Thymus (tissue), 11 donors: ENCODE measurements at regions not wholly inside any gene's neighbourhood (a gene's known extent, or its start where the extent isn't known, plus 50 kb on each side); places are given as distances from the start of the nearest gene placed in this dataset.

ENCODE experiments used
- DNase-seq, 9 donors: peaks; one replicate each; pipeline ENCODE4 v3.0.0-alpha.2; 2013; ENCODE audit warnings: low spot score in 9 of 9, low read depth in 6 of 9, missing footprints in 1 of 9
- H3K27ac ChIP-seq, 2 donors: one replicate each; pipeline ENCODE4 v1.5.1; 2013; ENCODE audit warnings: control low read depth in 1 of 2, low read depth in 1 of 2, low read length in 1 of 2, mild to moderate bottlenecking in 1 of 2, moderate library complexity in 1 of 2
- H3K27me3 ChIP-seq, 2 donors: one replicate each; pipeline ENCODE4 v1.5.1; 2013; ENCODE audit warnings: low read length in 1 of 2; ENCODE audit not compliant: control insufficient read depth in 2 of 2, insufficient read depth in 1 of 2
- H3K36me3 ChIP-seq, 2 donors: one replicate each; pipeline ENCODE4 v1.5.1; 2013; ENCODE audit warnings: low read length in 1 of 2, mild to moderate bottlenecking in 1 of 2, moderate library complexity in 1 of 2; ENCODE audit not compliant: control insufficient read depth in 2 of 2, insufficient read depth in 2 of 2
- H3K4me1 ChIP-seq, 2 donors: one replicate each; pipeline ENCODE4 v1.5.1; 2013; ENCODE audit warnings: low read length in 2 of 2; ENCODE audit not compliant: control insufficient read depth in 2 of 2, insufficient read depth in 2 of 2
- H3K4me3 ChIP-seq, 2 donors: one replicate each; pipeline ENCODE4 v1.5.1; 2013; ENCODE audit warnings: low read length in 2 of 2, control low read depth in 1 of 2, mild to moderate bottlenecking in 1 of 2
- H3K9me3 ChIP-seq, 2 donors: one replicate each; pipeline ENCODE4 v1.5.1; 2013; ENCODE audit warnings: low read length in 1 of 2, mild to moderate bottlenecking in 1 of 2; ENCODE audit not compliant: control insufficient read depth in 2 of 2, insufficient read depth in 1 of 2
- WGBS: extraction: QIAGEN DNeasy Blood & Tissue Kit; methylation state at CpG from one replicate; pipeline ENCODE4 v1.1.7; 2013; 5-methylcytosine and 5-hydroxymethylcytosine counted together
- donor health status: healthy.

DNA sequence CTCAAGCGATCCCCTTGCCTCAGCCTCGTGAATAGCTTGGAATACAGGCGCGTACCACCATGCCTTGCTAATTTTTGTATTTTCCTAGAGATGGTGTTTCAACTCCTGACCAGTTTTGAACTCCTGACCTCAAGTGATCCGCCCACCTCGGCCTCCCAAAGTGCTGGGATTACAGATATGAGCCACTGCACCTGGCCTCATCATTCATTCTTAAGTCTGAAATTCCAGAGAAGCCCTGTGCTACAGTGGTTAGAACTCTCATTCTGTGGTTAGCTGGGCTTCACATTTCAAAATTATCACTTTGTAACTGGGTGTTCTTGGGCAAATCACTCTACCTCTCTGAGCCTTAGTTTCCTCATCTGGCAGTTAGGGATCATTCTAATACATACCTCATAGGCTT lies 86.1 kb upstream of the POU3F1 start:
- Histone ChIP-seq H3K4me1 (no peaks in the 10 kb centered on the region), H3K27me3 (peaks cover 33 to 71% of the 10 kb centered on the region in 2 donors), H3K4me3 (no peak overlapping the region), H3K9me3 (no peaks in the 10 kb centered on the region), H3K36me3 (no peaks in the 10 kb centered on the region), H3K27ac (no peak overlapping the region)
- DNase-seq, result no peak
- WGBS, result 94% methylated on average over 6 of the region's 6 CpGs

DNA sequence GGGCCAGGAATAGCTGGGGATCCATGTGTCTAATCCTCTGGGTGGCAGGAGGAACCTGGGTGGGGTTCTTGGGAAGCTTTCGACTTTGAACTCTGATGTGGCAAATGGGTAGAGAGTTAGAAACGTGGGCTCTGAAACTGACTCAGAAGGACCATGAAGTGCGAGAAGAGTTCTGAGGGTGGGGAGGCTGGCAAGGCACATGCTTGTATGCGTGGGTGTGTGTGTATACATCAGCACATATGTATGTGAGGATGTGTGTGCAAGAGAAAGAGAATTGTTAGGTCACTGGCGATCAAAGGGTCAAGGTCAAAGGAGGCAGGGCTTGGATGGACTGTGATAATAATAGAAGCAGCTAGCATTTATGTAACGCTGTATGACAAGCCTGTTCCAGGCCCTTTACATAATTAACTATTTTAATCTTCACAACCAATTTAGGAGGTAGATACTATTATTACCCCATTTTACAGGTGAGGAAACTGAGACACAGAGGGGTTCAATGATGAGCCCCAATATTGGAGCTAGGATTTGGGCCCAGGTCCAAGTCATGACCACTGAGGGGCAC lies 84.5 kb upstream of the POU3F1 start:
- Histone ChIP-seq H3K27me3 (peaks cover 29 to 55% of the 10 kb centered on the region in 2 donors), H3K36me3 (no peaks in the 10 kb centered on the region), H3K9me3 (no peaks in the 10 kb centered on the region), H3K4me3 (no peak overlapping the region), H3K27ac (no peak overlapping the region), H3K4me1 (no peaks in the 10 kb centered on the region)
- no peak for DNase-seq
- WGBS, result 90% methylated on average over 6 of the region's 6 CpGs

DNA sequence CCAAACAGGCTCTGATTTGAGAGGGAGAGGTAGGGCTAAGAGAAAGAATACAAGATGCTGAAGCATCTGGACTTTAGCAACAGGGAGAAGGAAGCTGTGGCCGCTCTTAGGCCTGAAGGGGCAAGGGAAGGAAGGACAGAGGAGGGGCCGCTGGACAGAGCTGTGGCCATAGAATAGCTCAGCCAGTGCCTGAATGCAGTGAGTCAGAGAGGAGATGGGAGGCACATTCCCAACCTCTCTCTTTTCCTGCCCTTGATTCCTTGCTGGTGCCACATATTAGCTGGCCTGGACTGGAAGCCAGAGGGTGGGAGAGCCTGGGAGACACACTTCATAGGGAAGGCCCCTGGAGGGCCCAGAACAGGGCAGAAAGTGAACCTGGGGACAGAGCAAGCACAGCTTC lies 83.4 kb upstream of the POU3F1 start:
- no peaks in the 10 kb centered on the region for H3K36me3 ChIP-seq
- 82% methylated on average over 2 of the region's 2 CpGs for WGBS
- no peak overlapping the region for H3K4me3 ChIP-seq
- H3K9me3 ChIP-seq, result no peaks in the 10 kb centered on the region
- DNase-seq, result no peak
- H3K27me3 ChIP-seq, result peaks cover 21 to 44% of the 10 kb centered on the region in 2 donors
- H3K4me1 ChIP-seq, result no peaks in the 10 kb centered on the region
- no peak overlapping the region for H3K27ac ChIP-seq

DNA sequence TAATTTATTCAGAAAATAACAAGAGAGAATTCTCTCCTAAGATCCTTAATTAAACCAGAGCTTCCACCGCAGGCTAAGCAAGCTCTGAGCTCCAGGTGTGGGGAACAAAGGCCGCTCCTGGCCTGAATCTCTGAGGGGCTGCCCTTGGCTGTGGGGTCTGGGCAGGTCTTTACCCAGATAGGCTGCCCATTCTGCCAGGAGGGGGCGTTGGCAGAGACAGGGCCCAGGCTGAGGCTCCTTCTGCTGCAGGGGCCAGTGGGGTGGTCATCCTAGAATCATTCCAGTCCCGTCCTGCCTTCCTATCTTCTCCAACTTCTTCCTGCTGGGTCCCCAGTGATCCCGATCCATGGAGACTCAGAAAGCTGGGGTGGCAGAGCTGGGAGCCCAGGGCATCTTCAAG lies 82.9 kb upstream of the POU3F1 start:
- H3K4me1 ChIP-seq, result no peaks in the 10 kb centered on the region
- no peaks in the 10 kb centered on the region for H3K36me3 ChIP-seq
- WGBS, result 83% methylated on average over 5 of the region's 5 CpGs
- no peak overlapping the region for H3K27ac ChIP-seq
- no peak for DNase-seq
- H3K9me3 ChIP-seq, result no peaks in the 10 kb centered on the region
- no peak overlapping the region for H3K4me3 ChIP-seq
- H3K27me3 ChIP-seq, result peaks cover 16 to 39% of the 10 kb centered on the region in 2 donors

DNA sequence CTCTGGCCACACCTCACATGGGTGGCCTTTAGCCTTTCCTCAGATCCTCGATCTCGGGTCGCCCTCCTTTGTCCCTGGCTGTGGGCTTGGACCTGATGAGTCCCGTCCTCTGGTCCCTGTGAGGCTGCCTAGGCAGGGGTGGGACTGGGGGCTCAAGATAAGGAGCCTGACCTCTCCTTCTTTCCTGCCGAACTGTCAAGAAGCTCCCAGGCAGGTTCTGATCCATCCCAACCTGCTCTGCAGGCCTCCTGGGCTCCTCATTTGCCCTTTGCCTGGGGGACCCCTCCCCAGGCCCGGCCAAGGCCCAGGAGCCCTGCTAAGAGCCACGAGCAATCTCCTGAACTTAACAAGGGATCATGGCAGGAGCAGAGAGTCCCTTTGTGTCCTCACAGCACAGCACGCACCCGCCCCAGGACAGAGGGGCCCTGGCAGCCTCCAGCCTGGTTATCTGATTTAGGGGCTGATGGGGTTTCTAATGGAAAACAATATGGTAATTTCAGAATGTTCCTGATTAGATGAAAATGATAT lies 82.4 kb upstream of the POU3F1 start:
- H3K9me3 ChIP-seq, result no peaks in the 10 kb centered on the region
- H3K27ac ChIP-seq, result no peak overlapping the region
- DNase-seq, result no peak
- WGBS, result 92% methylated on average over 9 of the region's 9 CpGs
- H3K4me1 ChIP-seq, result no peaks in the 10 kb centered on the region
- no peak overlapping the region for H3K4me3 ChIP-seq
- no peaks in the 10 kb centered on the region for H3K36me3 ChIP-seq
- peaks cover 16 to 34% of the 10 kb centered on the region in 2 donors for H3K27me3 ChIP-seq

DNA sequence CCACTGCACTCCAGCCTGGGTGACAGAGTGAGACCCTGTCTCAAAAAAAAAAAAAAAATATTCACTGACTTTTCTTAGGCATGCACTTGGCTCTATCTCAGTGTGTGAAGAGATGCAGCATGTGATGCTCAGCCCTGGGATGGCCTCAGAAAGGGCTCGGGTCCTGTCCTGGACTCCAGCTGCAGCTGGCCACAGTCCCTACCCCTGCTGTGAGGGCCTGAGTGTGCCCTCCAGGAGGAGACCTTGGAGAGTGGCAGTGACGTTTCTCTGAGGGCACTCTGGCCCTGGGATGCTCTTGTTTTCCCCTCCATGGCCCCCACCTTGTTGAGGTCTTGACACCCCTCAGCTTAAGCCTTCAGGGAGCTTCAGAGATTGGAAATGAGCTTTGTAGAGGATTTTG lies 81.9 kb upstream of the POU3F1 start:
- no peaks in the 10 kb centered on the region for H3K9me3 ChIP-seq
- H3K4me3 ChIP-seq, result no peak overlapping the region
- no peaks in the 10 kb centered on the region for H3K4me1 ChIP-seq
- WGBS, result 91% methylated on average over 2 of the region's 2 CpGs
- peaks cover 12 to 29% of the 10 kb centered on the region in 2 donors for H3K27me3 ChIP-seq
- H3K36me3 ChIP-seq, result no peaks in the 10 kb centered on the region
- no peak for DNase-seq
- no peak overlapping the region for H3K27ac ChIP-seq

DNA sequence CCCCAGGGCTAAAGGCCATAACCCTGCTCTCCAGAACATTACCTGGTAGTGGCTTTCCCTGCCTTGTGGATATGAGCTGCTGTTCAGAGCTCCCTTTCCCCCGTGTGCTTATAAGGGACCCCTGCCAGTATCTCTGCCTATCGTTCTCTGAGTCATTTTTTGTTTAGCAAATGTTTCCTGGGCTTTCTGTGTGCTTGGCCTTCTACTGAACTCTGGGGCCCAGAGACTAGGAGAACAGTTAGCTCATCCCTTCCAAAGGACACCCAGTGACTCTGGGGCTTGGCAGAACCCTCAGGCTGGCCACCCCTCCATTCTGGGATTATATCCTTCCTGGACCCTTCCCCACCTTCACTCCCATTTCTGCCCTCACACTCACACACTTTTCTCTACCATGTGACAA lies 80.8 kb upstream of the POU3F1 start:
- Histone ChIP-seq H3K36me3 (no peaks in the 10 kb centered on the region), H3K4me1 (no peaks in the 10 kb centered on the region), H3K9me3 (no peaks in the 10 kb centered on the region), H3K27me3 (peaks cover 3 to 18% of the 10 kb centered on the region in 2 donors), H3K27ac (no peak overlapping the region), H3K4me3 (no peak overlapping the region)
- WGBS, result 84% methylated on average over 2 of the region's 2 CpGs
- no peak for DNase-seq

DNA sequence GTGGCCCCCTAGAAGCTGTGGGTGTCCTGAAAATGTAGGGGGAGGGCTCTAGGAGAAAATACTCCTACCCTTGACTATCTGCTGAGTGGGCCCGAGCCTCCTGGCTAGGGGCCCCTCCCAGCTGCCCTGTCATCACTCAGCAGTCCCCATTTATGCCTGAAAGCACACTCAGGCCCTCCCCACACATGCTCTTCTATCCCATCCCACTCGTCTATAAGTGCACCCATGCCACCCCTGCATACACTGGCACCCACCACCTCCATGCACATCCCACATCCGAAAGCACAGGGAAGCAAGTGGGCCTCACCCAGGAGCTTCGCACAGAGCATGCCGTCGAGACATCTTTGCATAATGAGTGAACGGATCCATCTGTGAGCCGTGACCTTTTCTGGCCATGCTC lies 80.4 kb upstream of the POU3F1 start:
- no peaks in the 10 kb centered on the region for H3K4me1 ChIP-seq
- H3K36me3 ChIP-seq, result no peaks in the 10 kb centered on the region
- H3K27ac ChIP-seq, result no peak overlapping the region
- H3K4me3 ChIP-seq, result no peak overlapping the region
- H3K9me3 ChIP-seq, result no peaks in the 10 kb centered on the region
- WGBS, result 92% methylated on average over 8 of the region's 8 CpGs
- H3K27me3 ChIP-seq, result peaks cover 0 to 14% of the 10 kb centered on the region in 2 donors
- no peak for DNase-seq

DNA sequence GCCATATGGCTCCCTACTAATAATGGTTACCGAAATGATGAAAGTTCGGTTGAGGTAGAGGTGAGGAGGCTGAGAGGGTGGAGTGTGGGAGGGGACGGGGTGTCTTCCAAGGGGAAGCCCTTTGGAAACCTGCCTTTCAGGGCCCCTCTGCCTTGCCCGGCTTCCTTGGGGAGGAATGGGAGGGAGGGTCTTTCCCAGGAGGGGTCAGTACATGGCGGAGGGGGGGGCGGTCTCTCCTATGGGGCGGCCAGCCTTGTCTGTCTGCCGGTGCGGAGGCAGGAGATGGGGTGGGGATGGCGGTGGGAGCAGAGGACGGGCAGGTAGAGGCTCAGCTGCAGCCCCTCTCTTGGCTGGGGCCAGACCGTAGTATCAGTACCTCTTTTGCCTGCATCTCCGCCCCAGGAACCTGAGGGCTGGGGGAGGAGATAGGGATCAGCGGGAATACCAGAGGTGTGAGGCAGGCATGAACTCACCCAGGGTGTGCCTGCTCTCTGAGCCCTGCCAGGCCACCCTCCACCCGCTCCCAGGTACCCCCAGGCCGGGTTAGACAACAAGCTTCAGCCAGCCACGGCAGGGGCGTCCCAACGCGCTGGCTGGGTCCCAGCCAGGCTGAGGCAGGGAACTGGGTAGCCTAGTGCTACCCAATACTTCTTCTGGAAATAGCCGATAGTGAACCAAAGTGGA lies 79.4 kb upstream of the POU3F1 start:
- Histone ChIP-seq H3K4me3 (no peak overlapping the region), H3K9me3 (no peaks in the 10 kb centered on the region), H3K4me1 (no peaks in the 10 kb centered on the region), H3K27ac (no peak overlapping the region), H3K36me3 (no peaks in the 10 kb centered on the region), H3K27me3 (peaks cover 0 to 6% of the 10 kb centered on the region in 2 donors)
- WGBS, result 86% methylated on average over 21 of the region's 21 CpGs
- DNase-seq, result no peak
